GM12892 (cell line): ENCODE measurements at regions not wholly inside any gene's neighbourhood (a gene's known extent, or its start where the extent isn't known, plus 50 kb on each side); places are given as distances from the start of the nearest gene placed in this dataset.

ENCODE experiments used
- POLR2A ChIP-seq: IDR thresholded peaks from 2 replicates; pipeline ENCODE4 v1.6.1; 2011; ENCODE audit warnings: low read depth, low read length, control low read depth
- POLR2AphosphoS5 ChIP-seq: IDR thresholded peaks from 2 replicates; pipeline ENCODE4 v1.6.1; 2011; ENCODE audit warnings: low read depth, low read length, control low read depth
- TAF1 ChIP-seq: IDR thresholded peaks from 2 replicates; pipeline ENCODE4 v1.6.1; 2011; ENCODE audit warnings: low read depth, mild to moderate bottlenecking, control low read depth, low read length, borderline replicate concordance

DNA sequence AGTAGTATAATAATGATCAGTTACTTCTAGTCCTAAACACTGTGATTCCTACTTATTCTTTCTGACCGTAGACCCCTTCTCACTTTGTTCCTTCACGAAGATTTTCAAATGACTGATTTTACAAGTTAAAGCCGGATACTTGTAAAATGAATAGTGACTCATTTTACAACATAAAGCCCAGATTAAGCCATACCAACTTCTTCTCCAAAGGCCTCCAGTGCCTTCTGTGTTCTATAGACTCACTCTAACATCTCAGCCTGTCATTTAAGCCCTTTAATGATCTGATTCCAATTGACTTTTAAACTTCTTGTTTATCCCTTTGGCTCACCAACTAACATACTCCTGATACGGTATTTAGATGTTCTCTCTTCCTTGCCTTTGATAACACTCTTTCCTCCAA is 480.0 kb upstream of the HS3ST1 start:
- no peak for TF ChIP-seq POLR2A
- no peak for TF ChIP-seq POLR2AphosphoS5
- TF ChIP-seq TAF1: no peak
